Stimulated activated naive CD8-positive, alpha-beta T cell treated with anti-CD3 and anti-CD28 coated beads, Interleukin-15, Interleukin-2, amounts not matched to agents 100 ng/mL and 50 ng/mL, for 24 hours (primary cell): ENCODE measurements at regions not wholly inside any gene's neighbourhood (a gene's known extent, or its start where the extent isn't known, plus 50 kb on each side); places are given as distances from the start of the nearest gene placed in this dataset.
"Not testable (repeated sequence)": the region's sequence is repeated elsewhere in the genome, so short reads cannot be mapped to it uniquely, and the experiment has no call there.

Source experiments
- H3K27ac Mint-ChIP-seq: one replicate; pipeline ENCODE4 v1.8.0; 2021; ENCODE audit warnings: mild to moderate bottlenecking, mixed read lengths
- H3K27me3 Mint-ChIP-seq: one replicate; pipeline ENCODE4 v1.8.0; 2021; ENCODE audit warnings: mixed read lengths
- H3K36me3 Mint-ChIP-seq: one replicate; pipeline ENCODE4 v1.8.0; 2021; ENCODE audit warnings: low read depth, mixed read lengths
- H3K4me1 Mint-ChIP-seq: one replicate; pipeline ENCODE4 v1.8.0; 2021; ENCODE audit warnings: low read depth, mixed read lengths
- H3K4me3 Mint-ChIP-seq: one replicate; pipeline ENCODE4 v1.8.0; 2021; ENCODE audit warnings: mild to moderate bottlenecking, mixed read lengths
- H3K9me3 Mint-ChIP-seq: one replicate; pipeline ENCODE4 v1.8.0; 2021; ENCODE audit warnings: mixed read lengths

DNA sequence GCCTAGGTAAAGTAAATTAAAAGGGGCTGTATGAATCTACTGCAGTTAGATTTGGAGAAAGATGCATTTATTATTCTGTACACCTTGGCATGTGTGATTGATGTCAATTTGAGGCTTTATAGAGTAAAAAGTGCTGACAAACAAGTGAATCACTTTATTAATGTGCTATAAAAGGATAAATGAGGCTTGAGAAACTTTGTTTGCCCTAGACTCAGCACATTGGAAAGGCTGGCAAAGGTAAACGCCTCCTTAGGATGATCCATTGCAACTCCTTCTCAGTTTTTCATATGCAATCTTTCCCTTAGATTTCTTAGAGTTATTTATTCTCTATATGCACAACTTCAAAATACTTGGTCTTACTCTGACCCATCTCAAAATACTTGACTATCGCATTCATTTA is 369.0 kb downstream of the HINT1 start:
- H3K27ac Mint-ChIP-seq = no peak overlapping the region
- peaks cover 12% of the 10 kb centered on the region for H3K9me3 Mint-ChIP-seq
- no peaks in the 10 kb centered on the region for H3K36me3 Mint-ChIP-seq
- no peaks in the 10 kb centered on the region for H3K27me3 Mint-ChIP-seq
- no peaks in the 10 kb centered on the region for H3K4me1 Mint-ChIP-seq
- no peak overlapping the region for H3K4me3 Mint-ChIP-seq

- no peaks in the 10 kb centered on the region for H3K27me3 Mint-ChIP-seq
- no peak overlapping the region for H3K27ac Mint-ChIP-seq
- no peaks in the 10 kb centered on the region for H3K4me1 Mint-ChIP-seq
- no peak overlapping the region for H3K4me3 Mint-ChIP-seq
- H3K9me3 Mint-ChIP-seq = peaks cover 9% of the 10 kb centered on the region
- no peaks in the 10 kb centered on the region for H3K36me3 Mint-ChIP-seq
Observed at GRCh38 chr5:130795037-130795436, 370.0 kb downstream of the HINT1 start.

GRCh38 chr5:130777794-130778193 is 387.3 kb downstream of the HINT1 start:
- Mint-ChIP-seq H3K27me3 (peaks cover 12% of the 10 kb centered on the region), H3K9me3 (no peaks in the 10 kb centered on the region), H3K4me3 (no peak overlapping the region), H3K36me3 (no peaks in the 10 kb centered on the region), H3K4me1 (no peaks in the 10 kb centered on the region), H3K27ac (no peak overlapping the region)

DNA sequence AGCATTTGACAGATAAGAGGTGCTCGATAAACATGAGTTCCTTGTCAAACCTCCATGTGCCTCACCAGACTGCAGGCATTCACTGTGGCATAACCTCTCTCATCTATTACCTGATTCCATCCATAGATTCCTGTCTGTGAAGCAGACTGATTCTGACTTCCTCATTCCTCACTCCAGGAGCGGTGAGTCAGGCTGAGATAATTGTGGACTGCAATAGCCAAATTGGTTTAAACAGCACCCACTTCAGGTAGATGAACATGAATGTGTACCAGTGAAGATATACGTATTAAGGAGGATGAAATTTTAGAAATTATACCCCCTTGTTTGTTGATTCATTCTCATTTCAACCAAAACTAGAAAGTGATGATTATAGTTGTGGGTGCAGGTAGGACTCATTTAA is 391.2 kb downstream of the HINT1 start:
- H3K4me1 Mint-ChIP-seq = no peaks in the 10 kb centered on the region
- H3K4me3 Mint-ChIP-seq = no peak overlapping the region
- H3K36me3 Mint-ChIP-seq = no peaks in the 10 kb centered on the region

DNA sequence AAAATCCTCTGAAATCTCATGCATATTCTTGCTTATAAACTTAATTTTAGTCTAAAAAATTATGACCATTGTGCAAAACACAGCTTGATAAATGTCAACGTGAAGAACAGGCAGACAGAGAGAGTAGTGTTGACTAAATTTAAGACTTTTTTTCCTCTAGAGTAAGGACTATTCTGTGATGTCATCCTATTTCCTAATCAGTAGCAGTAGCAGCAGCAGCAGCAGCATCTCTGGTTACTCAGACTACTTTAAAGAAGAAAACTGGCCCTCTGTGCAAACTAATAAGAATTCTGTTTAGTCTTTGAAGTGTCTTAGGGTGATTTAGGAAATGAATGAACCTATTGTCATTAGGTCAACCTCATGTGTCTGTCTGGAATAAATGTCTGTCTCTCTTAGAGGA is 403.0 kb downstream of the HINT1 start:
- Mint-ChIP-seq H3K27me3 (peaks cover 10% of the 10 kb centered on the region), H3K9me3 (peaks cover 8% of the 10 kb centered on the region), H3K36me3 (no peaks in the 10 kb centered on the region), H3K4me1 (no peaks in the 10 kb centered on the region), H3K27ac (no peak overlapping the region), H3K4me3 (no peak overlapping the region)

More for the DNA sequence above, 391.2 kb downstream of the HINT1 start:
- Mint-ChIP-seq H3K9me3 (no peaks in the 10 kb centered on the region), H3K27ac (no peak overlapping the region), H3K27me3 (peaks cover 13% of the 10 kb centered on the region)

DNA sequence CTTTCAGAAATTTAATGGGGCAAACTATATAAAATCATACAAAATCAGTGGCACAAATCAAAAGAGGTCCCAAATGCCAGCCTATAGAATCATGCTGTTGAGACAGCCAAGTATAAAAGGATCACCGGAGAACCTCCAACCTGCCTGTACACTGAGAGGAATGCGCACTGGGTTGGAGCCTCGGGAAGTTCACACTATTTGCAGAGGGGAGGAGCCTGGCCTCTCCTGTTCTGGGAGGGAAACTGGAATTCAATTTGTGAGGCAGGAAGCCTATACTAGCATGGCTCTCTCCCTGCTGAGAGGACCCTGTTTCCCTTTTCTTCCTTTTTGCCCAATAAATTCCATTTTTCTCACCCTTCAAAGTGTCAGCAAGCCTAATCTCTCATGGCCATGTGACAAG is 406.0 kb downstream of the HINT1 start:
- H3K27me3 Mint-ChIP-seq = no peaks in the 10 kb centered on the region
- H3K9me3 Mint-ChIP-seq = peaks cover 4% of the 10 kb centered on the region
- no peaks in the 10 kb centered on the region for H3K4me1 Mint-ChIP-seq
- no peak overlapping the region for H3K4me3 Mint-ChIP-seq
- H3K36me3 Mint-ChIP-seq = no peaks in the 10 kb centered on the region
- H3K27ac Mint-ChIP-seq = no peak overlapping the region

GRCh38 chr5:130747556-130747955 is 417.5 kb downstream of the HINT1 start:
- no peaks in the 10 kb centered on the region for H3K4me1 Mint-ChIP-seq

DNA sequence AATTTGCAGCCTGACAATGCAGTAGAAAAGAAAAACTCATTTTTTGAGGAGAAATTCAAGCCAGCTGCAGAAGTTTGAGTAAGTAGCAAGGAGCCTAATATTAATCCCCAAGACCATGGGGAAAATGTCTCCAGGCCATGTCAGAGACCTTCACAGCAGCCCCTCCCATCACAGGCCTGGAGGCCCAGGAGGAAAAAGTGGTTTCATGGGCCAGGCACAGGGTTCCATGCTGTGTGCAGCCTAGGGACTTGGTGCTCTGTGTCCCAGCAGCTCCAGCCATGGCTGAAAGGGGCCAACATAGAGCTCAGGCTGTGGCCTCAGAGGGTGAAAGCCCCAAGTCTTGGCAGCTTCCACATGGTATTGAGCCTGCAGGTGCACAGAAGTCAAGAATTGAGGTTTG is 418.4 kb downstream of the HINT1 start:
- H3K36me3 Mint-ChIP-seq, H3K4me3 Mint-ChIP-seq, H3K4me1 Mint-ChIP-seq, H3K9me3 Mint-ChIP-seq, H3K27ac Mint-ChIP-seq: not testable (repeated sequence)
- H3K27me3 Mint-ChIP-seq = peaks cover 11% of the 10 kb centered on the region

More at GRCh38 chr5:130747556-130747955, 417.5 kb downstream of the HINT1 start:
- peaks cover 11% of the 10 kb centered on the region for H3K27me3 Mint-ChIP-seq
- no peaks in the 10 kb centered on the region for H3K9me3 Mint-ChIP-seq
- H3K4me3 Mint-ChIP-seq = no peak overlapping the region
- H3K36me3 Mint-ChIP-seq = no peaks in the 10 kb centered on the region
- H3K27ac Mint-ChIP-seq = no peak overlapping the region

DNA sequence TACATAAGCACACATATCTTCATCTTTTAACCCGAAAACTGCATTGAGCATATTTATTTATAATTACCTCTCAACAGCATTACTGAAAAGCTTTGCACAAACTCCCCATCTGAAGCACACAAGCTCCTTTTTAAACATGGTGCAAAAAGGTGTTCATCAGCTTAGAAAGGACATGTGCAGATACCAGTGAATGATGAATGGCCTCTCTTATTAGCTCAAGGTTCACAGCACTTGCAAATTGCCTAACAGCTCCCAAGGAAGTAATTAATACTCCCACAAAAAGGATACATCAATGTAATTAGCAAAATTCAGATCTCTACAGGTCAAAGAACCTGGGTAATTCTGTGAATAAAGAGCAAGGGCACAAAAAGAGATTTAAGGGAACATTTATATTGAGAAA is 422.0 kb downstream of the HINT1 start:
- no peaks in the 10 kb centered on the region for H3K4me1 Mint-ChIP-seq
- no peaks in the 10 kb centered on the region for H3K36me3 Mint-ChIP-seq
- H3K9me3 Mint-ChIP-seq = peaks cover 11% of the 10 kb centered on the region
- no peak overlapping the region for H3K27ac Mint-ChIP-seq
- H3K27me3 Mint-ChIP-seq = peaks cover 8% of the 10 kb centered on the region
- H3K4me3 Mint-ChIP-seq = no peak overlapping the region

DNA sequence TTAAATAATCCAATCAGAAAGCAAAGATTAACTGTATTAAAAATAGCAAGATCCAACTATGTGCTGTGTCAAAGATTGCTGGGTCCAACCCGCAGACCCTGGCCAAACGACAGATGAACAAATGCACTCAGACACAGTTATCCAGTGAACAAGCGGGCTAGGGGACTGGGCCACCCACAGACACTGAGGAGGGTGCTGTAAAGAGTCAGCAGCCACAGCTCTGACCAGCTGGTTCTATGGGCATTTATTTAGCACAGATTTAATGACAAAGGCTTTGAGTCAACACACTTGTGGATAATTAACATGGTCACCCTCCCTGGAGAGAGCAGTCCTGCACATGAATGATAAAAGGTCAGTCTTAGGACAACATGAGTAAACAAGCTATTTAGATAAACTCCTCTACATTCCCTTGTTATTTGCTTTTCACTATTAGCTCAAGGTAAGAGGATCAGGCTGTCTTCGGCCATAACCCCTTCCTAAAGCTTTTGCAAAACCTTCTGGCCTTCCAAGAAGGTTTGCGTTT is 424.9 kb downstream of the HINT1 start:
- Mint-ChIP-seq H3K9me3 (peaks cover 12% of the 10 kb centered on the region), H3K27me3 (peaks cover 4% of the 10 kb centered on the region), H3K27ac (no peak overlapping the region), H3K4me1 (no peaks in the 10 kb centered on the region), H3K36me3 (no peaks in the 10 kb centered on the region), H3K4me3 (no peak overlapping the region)

DNA sequence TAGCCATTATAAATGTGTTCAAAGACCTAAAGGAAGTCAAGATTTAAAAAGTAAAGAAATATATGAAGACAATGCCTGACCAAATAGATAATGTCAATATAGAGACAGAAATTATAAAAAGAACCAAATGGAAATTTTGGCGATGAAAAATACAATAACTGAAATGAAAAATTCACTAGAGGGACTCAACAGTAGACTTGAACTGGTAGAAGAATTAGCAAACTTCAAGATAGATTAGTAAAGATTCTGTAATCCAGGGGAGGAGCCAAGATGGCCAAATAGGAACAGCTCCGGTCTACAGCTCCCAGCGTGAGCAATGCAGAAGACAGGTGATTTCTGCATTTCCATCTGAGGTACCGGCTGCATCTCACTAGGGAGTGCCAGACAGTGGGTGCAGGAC is 433.2 kb downstream of the HINT1 start:
- H3K27me3 Mint-ChIP-seq = peaks cover 3% of the 10 kb centered on the region
- no peaks in the 10 kb centered on the region for H3K4me1 Mint-ChIP-seq
- no peak overlapping the region for H3K4me3 Mint-ChIP-seq
- H3K27ac Mint-ChIP-seq = no peak overlapping the region
- H3K36me3 Mint-ChIP-seq = no peaks in the 10 kb centered on the region
- peaks cover 10% of the 10 kb centered on the region for H3K9me3 Mint-ChIP-seq

- no peak overlapping the region for H3K4me3 Mint-ChIP-seq
- H3K27me3 Mint-ChIP-seq = peaks cover 3% of the 10 kb centered on the region
- H3K27ac Mint-ChIP-seq = no peak overlapping the region
- H3K36me3 Mint-ChIP-seq = no peaks in the 10 kb centered on the region
- H3K9me3 Mint-ChIP-seq = peaks cover 10% of the 10 kb centered on the region
- H3K4me1 Mint-ChIP-seq = no peaks in the 10 kb centered on the region
Observed at GRCh38 chr5:130729541-130729940, 435.5 kb downstream of the HINT1 start.

- Mint-ChIP-seq H3K27ac (no peak overlapping the region), H3K36me3 (no peaks in the 10 kb centered on the region), H3K4me1 (no peaks in the 10 kb centered on the region), H3K4me3 (no peak overlapping the region), H3K27me3 (peaks cover 3% of the 10 kb centered on the region), H3K9me3 (peaks cover 10% of the 10 kb centered on the region)
Observed at GRCh38 chr5:130727830-130728229, 437.2 kb downstream of the HINT1 start.

- Mint-ChIP-seq H3K27ac (no peak overlapping the region), H3K9me3 (no peaks in the 10 kb centered on the region), H3K27me3 (no peaks in the 10 kb centered on the region), H3K36me3 (no peaks in the 10 kb centered on the region), H3K4me1 (no peaks in the 10 kb centered on the region), H3K4me3 (no peak overlapping the region)
Observed at GRCh38 chr5:130724658-130725057, 440.4 kb downstream of the HINT1 start.

DNA sequence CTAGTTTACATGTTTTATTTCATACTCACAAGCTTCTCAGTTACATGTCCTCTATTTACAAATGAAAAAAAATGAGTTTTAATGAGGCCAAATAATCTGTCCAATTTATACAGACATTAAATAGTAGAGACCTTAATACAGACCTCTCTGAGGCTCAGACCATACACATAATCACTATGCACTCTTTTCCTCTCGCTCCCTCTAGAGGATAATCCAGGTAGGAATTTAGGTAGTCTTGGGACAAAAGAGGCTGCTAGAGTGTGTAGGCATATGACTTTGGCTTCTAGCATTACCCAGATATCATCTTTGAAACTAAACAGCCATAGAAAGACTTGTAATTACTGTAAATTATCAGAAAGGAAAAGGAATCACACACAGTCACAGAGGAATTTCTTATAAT is 444.7 kb downstream of the HINT1 start:
- Mint-ChIP-seq H3K4me3 (no peak overlapping the region), H3K36me3 (no peaks in the 10 kb centered on the region), H3K27ac (no peak overlapping the region), H3K4me1 (no peaks in the 10 kb centered on the region), H3K27me3 (peaks cover 14% of the 10 kb centered on the region), H3K9me3 (no peaks in the 10 kb centered on the region)

GRCh38 chr5:130715541-130715940 is 449.5 kb downstream of the HINT1 start:
- H3K4me3 Mint-ChIP-seq = no peak overlapping the region
- H3K4me1 Mint-ChIP-seq = no peaks in the 10 kb centered on the region
- peaks cover 21% of the 10 kb centered on the region for H3K27me3 Mint-ChIP-seq
- no peaks in the 10 kb centered on the region for H3K9me3 Mint-ChIP-seq
- H3K36me3 Mint-ChIP-seq = no peaks in the 10 kb centered on the region
- H3K27ac Mint-ChIP-seq = no peak overlapping the region
